Colonic mucosa (tissue), 4 donors: ENCODE measurements at regions not wholly inside any gene's neighbourhood (a gene's known extent, or its start where the extent isn't known, plus 50 kb on each side); places are given as distances from the start of the nearest gene placed in this dataset.

ENCODE experiments used
- DNase-seq: peaks from one replicate; pipeline ENCODE4 v3.0.0-alpha.2; 2020
- H3K27ac ChIP-seq: fragments of 200-600 bp; one replicate; pipeline ENCODE4 v1.8.0; 2021
- H3K27me3 ChIP-seq: fragments of 200-600 bp; one replicate; pipeline ENCODE4 v1.8.0; 2021
- H3K36me3 ChIP-seq: fragments of 200-600 bp; one replicate; pipeline ENCODE4 v1.8.0; 2021
- H3K4me1 ChIP-seq: fragments of 200-600 bp; one replicate; pipeline ENCODE4 v1.8.0; 2021; ENCODE audit warnings: mild to moderate bottlenecking
- H3K4me3 ChIP-seq: fragments of 200-600 bp; one replicate; pipeline ENCODE4 v1.8.0; 2021
- H3K9ac ChIP-seq, 2 donors: one replicate each; pipeline ENCODE4 v1.7.0; 2013; ENCODE audit warnings: control low read depth in 2 of 2, low read depth in 2 of 2, low read length in 2 of 2
- H3K9me3 ChIP-seq: fragments of 200-600 bp; one replicate; pipeline ENCODE4 v1.8.0; 2021
- intact Hi-C: fragments of 100-400 bp; cut with DNase I; formaldehyde crosslinking; loops from one replicate; pipeline ENCODE4 v1.14.1; 2022
- TF ChIP-seq, protein P1 (sequence below): fragments of 200-600 bp; IDR thresholded peaks from one replicate; pipeline ENCODE4 v1.8.0; 2022; ENCODE audit warnings: antibody characterized with exemption, mild to moderate bottlenecking
- donor health status: healthy.
- donor health status: DM: no; HTN: no; CAD: no.
- donor health status: DM: no; HTN: no; CAD: no.

DNA sequence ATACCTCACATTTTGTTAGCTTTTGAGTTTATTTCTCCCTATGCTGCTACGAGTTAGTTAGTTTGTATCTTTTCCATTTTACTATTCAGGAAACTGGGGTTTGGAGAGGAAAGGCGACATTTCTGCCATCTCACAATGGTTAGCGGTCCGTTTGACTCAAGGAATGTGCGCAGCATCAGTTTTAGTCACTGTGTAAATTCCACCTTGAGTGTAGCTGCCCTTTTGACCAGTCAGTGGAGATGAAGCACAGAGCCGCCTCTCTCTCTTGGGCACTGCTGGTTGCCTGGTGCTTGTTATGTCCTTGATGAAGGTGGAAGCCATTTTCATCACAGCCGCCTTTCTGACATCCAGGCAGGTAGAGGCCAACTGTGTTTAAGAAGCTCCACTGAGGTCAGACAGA lies 185.5 kb downstream of the SCP2D1 start:
- TF ChIP-seq, protein P1, sequence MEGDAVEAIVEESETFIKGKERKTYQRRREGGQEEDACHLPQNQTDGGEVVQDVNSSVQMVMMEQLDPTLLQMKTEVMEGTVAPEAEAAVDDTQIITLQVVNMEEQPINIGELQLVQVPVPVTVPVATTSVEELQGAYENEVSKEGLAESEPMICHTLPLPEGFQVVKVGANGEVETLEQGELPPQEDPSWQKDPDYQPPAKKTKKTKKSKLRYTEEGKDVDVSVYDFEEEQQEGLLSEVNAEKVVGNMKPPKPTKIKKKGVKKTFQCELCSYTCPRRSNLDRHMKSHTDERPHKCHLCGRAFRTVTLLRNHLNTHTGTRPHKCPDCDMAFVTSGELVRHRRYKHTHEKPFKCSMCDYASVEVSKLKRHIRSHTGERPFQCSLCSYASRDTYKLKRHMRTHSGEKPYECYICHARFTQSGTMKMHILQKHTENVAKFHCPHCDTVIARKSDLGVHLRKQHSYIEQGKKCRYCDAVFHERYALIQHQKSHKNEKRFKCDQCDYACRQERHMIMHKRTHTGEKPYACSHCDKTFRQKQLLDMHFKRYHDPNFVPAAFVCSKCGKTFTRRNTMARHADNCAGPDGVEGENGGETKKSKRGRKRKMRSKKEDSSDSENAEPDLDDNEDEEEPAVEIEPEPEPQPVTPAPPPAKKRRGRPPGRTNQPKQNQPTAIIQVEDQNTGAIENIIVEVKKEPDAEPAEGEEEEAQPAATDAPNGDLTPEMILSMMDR: no peak
- intact Hi-C loops: no loop called here
- H3K36me3 ChIP-seq: no peaks in the 10 kb centered on the region

DNA sequence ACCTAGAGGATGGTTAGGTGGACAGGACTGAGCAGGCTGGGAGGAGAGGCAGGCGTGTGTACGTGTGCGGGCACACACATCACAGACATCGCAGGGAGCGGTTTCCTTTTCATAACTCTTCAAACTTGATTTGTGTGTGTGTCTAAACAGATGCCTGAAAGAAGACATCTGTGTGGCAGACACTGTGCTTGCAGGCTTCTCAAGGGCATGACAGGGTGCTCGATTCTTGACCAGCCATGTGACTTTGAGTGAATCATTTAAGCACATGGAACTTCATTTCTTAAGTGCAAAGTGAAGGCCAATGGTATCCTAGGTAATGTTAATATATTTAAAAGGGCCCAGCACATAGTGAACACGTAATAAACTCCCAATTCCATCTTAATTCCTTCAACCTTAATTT lies 186.5 kb downstream of the SCP2D1 start:
- intact Hi-C loops: no loop called here
- no peaks in the 10 kb centered on the region for H3K36me3 ChIP-seq
- no peak overlapping the region for H3K27ac ChIP-seq
- no peak for DNase-seq
- H3K4me1 ChIP-seq: no peaks in the 10 kb centered on the region
- no peak overlapping the region for H3K4me3 ChIP-seq
- no peaks in the 10 kb centered on the region for H3K9me3 ChIP-seq
- H3K27me3 ChIP-seq: no peaks in the 10 kb centered on the region
- TF ChIP-seq, protein P1: no peak
- no peak overlapping the region for H3K9ac ChIP-seq

More for the DNA sequence above, 185.5 kb downstream of the SCP2D1 start:
- no peaks in the 10 kb centered on the region for H3K27me3 ChIP-seq
- H3K27ac ChIP-seq: no peak overlapping the region
- no peak for DNase-seq
- H3K4me1 ChIP-seq: no peaks in the 10 kb centered on the region
- H3K4me3 ChIP-seq: no peak overlapping the region
- H3K9me3 ChIP-seq: no peaks in the 10 kb centered on the region
- no peak overlapping the region for H3K9ac ChIP-seq

DNA sequence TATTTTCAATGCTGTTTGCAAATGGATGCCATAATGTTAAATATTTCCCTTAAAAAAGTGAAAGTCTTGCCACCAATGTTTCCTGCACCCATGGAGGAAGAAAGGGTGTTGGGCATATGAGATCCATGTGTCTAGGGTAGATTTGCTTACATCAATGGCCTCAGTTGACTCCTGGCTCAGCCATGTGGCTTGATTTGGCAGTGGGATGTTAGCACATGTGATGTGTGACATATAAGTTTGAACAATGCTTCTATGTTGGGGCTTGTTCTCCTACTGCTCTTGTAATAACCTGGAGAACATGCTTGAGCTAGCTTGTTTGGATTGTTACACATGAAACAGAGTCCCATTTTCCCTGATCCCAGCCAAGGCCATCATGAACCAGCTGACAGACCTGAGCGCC lies 187.6 kb downstream of the SCP2D1 start:
- no peak overlapping the region for H3K9ac ChIP-seq
- TF ChIP-seq, protein P1: no peak
- no peaks in the 10 kb centered on the region for H3K27me3 ChIP-seq
- no peak overlapping the region for H3K27ac ChIP-seq
- no peaks in the 10 kb centered on the region for H3K4me1 ChIP-seq
- no peaks in the 10 kb centered on the region for H3K9me3 ChIP-seq
- no peak for DNase-seq
- intact Hi-C loops: no loop called here
- no peak overlapping the region for H3K4me3 ChIP-seq
- no peaks in the 10 kb centered on the region for H3K36me3 ChIP-seq

GRCh38 chr20:19003366-19004336 lies 190.1 kb downstream of the SCP2D1 start:
- Histone ChIP-seq H3K9me3 (no peaks in the 10 kb centered on the region), H3K4me3 (no peak overlapping the region), H3K27ac (no peak overlapping the region), H3K9ac (no peak overlapping the region), H3K36me3 (no peaks in the 10 kb centered on the region), H3K27me3 (no peaks in the 10 kb centered on the region), H3K4me1 (no peaks in the 10 kb centered on the region)
- TF ChIP-seq, protein P1: no peak
- intact Hi-C loops: no loop called here
- DNase-seq: no peak

- H3K27me3 ChIP-seq: no peaks in the 10 kb centered on the region
- H3K27ac ChIP-seq: no peak overlapping the region
- no peaks in the 10 kb centered on the region for H3K36me3 ChIP-seq
- DNase-seq: no peak
- H3K9me3 ChIP-seq: no peaks in the 10 kb centered on the region
- no peak overlapping the region for H3K9ac ChIP-seq
- H3K4me3 ChIP-seq: no peak overlapping the region
- no peaks in the 10 kb centered on the region for H3K4me1 ChIP-seq
- TF ChIP-seq, protein P1: no peak
- intact Hi-C loops: no loop called here
Measured at GRCh38 chr20:19004975-19005374, 191.4 kb downstream of the SCP2D1 start.
